Uterus (tissue), 3 donors: ENCODE measurements at regions not wholly inside any gene's neighbourhood (a gene's known extent, or its start where the extent isn't known, plus 50 kb on each side); places are given as distances from the start of the nearest gene placed in this dataset.

Source experiments
- DNase-seq, 2 donors: peaks; one replicate each; pipeline ENCODE4 v3.0.0-alpha.2; 2019 to 2020
- H3K27ac ChIP-seq, 2 donors: fragments of 200-600 bp; sonication (generic); 1 replicate in 1 of 2; 2 replicates in 1 of 2; pipeline ENCODE4 v1.5.1; 2016 to 2018
- H3K27me3 ChIP-seq, 2 donors: fragments of 200-600 bp; sonication (generic); one replicate each; pipeline ENCODE4 v1.5.1; 2018 to 2019; ENCODE audit warnings: control low read depth in 1 of 2
- H3K36me3 ChIP-seq, 2 donors: fragments of 200-600 bp; sonication (generic); one replicate each; pipeline ENCODE4 v1.5.1; 2019; ENCODE audit warnings: control low read depth in 1 of 2
- H3K4me1 ChIP-seq, 2 donors: fragments of 200-600 bp; sonication (generic); one replicate each; pipeline ENCODE4 v1.5.1; 2018 to 2019; ENCODE audit warnings: control low read depth in 1 of 2
- H3K4me3 ChIP-seq, 2 donors: fragments of 200-600 bp; sonication (generic); 1 replicate in 1 of 2; 2 replicates in 1 of 2; pipeline ENCODE4 v1.5.1; 2018 to 2019; ENCODE audit warnings: mild to moderate bottlenecking in 1 of 2
- H3K9me3 ChIP-seq, 2 donors: fragments of 200-600 bp; sonication (generic); one replicate each; pipeline ENCODE4 v1.5.1; 2019; ENCODE audit warnings: control low read depth in 1 of 2
- POLR2A ChIP-seq, 2 donors: fragments of 450-650 bp; IDR thresholded peaks; one replicate each; pipeline ENCODE4 v1.6.1; 2016; ENCODE audit warnings: antibody characterized with exemption in 2 of 2, mild to moderate bottlenecking in 1 of 2, moderate library complexity in 1 of 2
- intact Hi-C: fragments of 100-400 bp; cut with DNase I; formaldehyde crosslinking; loops from one replicate; pipeline ENCODE4 v1.15.1; 2023; ENCODE audit warnings: low total_unique reads
- TF ChIP-seq, protein P1 (sequence below), 4 experiments: fragments of 200-600 bp in 2 of 4; fragments of 450-650 bp in 2 of 4; sonication (generic) in 2 of 4; IDR thresholded peaks; one replicate each; pipeline ENCODE4 v1.5.1; 2016 to 2019; ENCODE audit warnings: antibody characterized with exemption in 4 of 4, mild to moderate bottlenecking in 2 of 4, moderate library complexity in 1 of 4
- donor health status: DM: yes; HTN: yes; CAD: no.

DNA sequence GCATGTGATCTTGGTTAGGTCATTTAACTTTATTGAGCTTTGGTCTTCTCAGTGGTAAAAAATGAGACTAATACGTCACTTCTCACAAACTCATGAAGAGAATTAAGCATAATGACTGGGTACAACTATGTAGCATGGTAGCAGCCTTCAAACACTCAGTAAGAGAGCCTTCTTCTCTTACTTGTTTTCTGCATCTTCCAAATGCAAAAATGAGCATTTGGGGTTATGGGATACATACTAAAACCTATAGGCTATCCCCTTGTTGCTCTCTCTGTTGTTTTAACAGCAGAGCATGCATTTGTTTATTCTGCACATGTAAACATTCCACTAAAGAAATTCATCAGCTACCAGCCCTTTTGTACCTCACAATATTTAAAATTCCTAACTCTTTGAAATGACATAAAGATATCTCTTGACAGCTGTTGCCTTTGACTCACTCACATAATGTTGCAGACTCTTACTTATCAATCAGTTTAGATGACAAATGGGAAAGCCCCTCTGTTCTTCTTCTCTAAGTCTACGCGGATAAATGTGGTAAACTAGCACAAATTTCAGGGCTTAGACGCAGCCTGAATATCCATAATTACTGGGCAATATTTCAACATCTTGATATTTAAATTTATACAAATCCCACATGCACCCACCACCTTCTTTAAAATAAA lies 327.3 kb upstream of the SATB1 start:
- H3K4me3 ChIP-seq: no peak overlapping the region
- no peaks in the 10 kb centered on the region for H3K4me1 ChIP-seq
- intact Hi-C loops: no loop called here

DNA sequence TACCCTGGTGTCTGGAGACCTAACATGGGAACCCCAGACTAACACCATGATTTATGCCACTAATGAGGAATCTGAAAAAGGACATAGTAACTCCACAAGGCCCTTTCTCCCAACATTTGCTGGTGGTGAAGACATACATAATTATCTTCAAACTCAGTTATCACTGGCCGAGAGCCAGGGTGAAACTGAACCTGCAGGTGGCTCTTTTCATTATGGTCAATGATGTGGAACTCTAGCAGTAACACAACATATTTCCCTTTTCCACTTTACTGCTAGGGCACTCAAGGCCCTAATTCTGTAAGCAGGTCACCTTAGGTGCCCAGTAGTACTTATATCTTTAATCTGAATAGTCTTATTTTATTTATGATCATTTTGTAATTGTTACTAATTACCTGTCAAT lies 326.4 kb upstream of the SATB1 start:
- no peak overlapping the region for H3K27ac ChIP-seq
- DNase-seq: no peak
- intact Hi-C loops: no loop called here
- no peak overlapping the region for H3K4me3 ChIP-seq
- no peaks in the 10 kb centered on the region for H3K36me3 ChIP-seq
- no peak for TF ChIP-seq POLR2A (IDR thresholded peaks at IDR 0.05)
- TF ChIP-seq, protein P1, sequence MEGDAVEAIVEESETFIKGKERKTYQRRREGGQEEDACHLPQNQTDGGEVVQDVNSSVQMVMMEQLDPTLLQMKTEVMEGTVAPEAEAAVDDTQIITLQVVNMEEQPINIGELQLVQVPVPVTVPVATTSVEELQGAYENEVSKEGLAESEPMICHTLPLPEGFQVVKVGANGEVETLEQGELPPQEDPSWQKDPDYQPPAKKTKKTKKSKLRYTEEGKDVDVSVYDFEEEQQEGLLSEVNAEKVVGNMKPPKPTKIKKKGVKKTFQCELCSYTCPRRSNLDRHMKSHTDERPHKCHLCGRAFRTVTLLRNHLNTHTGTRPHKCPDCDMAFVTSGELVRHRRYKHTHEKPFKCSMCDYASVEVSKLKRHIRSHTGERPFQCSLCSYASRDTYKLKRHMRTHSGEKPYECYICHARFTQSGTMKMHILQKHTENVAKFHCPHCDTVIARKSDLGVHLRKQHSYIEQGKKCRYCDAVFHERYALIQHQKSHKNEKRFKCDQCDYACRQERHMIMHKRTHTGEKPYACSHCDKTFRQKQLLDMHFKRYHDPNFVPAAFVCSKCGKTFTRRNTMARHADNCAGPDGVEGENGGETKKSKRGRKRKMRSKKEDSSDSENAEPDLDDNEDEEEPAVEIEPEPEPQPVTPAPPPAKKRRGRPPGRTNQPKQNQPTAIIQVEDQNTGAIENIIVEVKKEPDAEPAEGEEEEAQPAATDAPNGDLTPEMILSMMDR (IDR thresholded peaks at IDR 0.05): no peak
- H3K27me3 ChIP-seq: no peaks in the 10 kb centered on the region
- H3K4me1 ChIP-seq: no peaks in the 10 kb centered on the region
- no peaks in the 10 kb centered on the region for H3K9me3 ChIP-seq

More for the DNA sequence above, 327.3 kb upstream of the SATB1 start:
- Histone ChIP-seq H3K27me3 (no peaks in the 10 kb centered on the region), H3K36me3 (no peaks in the 10 kb centered on the region), H3K9me3 (no peaks in the 10 kb centered on the region), H3K27ac (no peak overlapping the region)
- no peak for TF ChIP-seq POLR2A (IDR thresholded peaks at IDR 0.05)
- TF ChIP-seq, protein P1 (IDR thresholded peaks at IDR 0.05): no peak
- DNase-seq: no peak

DNA sequence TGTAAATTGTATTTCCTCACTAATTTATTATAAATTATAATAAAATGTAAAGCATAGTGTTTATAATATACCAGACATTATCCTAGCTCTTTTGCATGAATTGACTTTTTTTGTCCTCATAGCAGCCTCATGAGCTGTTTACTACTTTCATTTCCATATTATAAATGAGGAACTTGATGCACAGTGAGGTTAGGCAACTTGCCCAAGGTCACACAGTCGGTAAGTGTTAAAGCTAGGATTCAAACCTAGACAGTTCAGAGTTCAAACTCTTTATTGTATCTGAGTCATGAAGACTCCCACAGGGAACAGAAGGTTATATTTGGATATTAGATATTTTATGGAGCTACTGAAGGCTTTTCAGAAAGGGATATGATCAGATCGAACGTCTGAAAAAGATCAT lies 322.2 kb upstream of the SATB1 start:
- no peak for DNase-seq
- H3K9me3 ChIP-seq: no peaks in the 10 kb centered on the region
- intact Hi-C loops: no loop called here
- H3K4me1 ChIP-seq: no peaks in the 10 kb centered on the region
- H3K36me3 ChIP-seq: no peaks in the 10 kb centered on the region
- no peak overlapping the region for H3K27ac ChIP-seq
- H3K27me3 ChIP-seq: no peaks in the 10 kb centered on the region
- TF ChIP-seq, protein P1 (IDR thresholded peaks at IDR 0.05): no peak
- no peak for TF ChIP-seq POLR2A (IDR thresholded peaks at IDR 0.05)
- H3K4me3 ChIP-seq: no peak overlapping the region

DNA sequence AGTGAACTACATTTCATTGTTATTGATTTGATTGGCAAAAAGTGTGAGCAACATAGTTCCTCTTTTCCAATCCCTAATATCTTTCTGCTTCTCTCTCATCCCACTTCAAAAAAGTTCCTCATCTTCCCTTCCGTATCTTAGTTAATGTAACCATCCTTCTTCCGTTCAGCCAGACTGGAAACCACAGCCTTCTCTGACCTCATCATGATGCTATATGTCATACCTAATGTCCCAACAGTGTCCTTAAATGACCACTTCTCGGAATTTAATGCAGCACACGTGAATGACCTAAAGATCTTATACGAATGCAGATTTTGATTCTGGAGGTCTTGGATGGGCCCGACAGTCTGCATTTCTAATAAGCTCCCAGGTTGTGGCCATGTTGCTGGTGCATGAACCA lies 320.3 kb upstream of the SATB1 start:
- H3K36me3 ChIP-seq: no peaks in the 10 kb centered on the region
- H3K9me3 ChIP-seq: no peaks in the 10 kb centered on the region
- TF ChIP-seq POLR2A (IDR thresholded peaks at IDR 0.05): no peak
- TF ChIP-seq, protein P1 (IDR thresholded peaks at IDR 0.05): no peak
- no peaks in the 10 kb centered on the region for H3K4me1 ChIP-seq
- no peak for DNase-seq
- no peak overlapping the region for H3K4me3 ChIP-seq
- intact Hi-C loops: no loop called here
- no peak overlapping the region for H3K27ac ChIP-seq
- no peaks in the 10 kb centered on the region for H3K27me3 ChIP-seq

DNA sequence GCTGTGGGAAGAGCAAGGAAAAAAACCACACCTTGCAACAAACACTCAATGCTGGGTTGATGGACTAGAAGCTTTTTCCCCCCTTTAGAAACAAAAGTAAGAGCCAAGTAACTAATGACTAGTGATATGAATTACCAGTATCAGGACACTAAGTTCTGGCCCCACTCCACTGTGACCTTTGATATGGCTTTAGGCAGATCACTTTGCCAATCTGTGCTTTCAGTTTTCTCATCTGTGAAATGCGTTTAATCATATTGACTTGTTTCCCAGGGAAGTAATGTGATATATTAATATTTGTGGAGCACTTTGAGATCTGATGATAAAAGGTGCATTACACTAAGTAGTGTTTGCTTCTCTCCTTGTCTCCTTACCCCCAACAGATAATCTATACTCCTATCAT lies 319.3 kb upstream of the SATB1 start:
- Histone ChIP-seq H3K4me1 (no peaks in the 10 kb centered on the region), H3K27me3 (no peaks in the 10 kb centered on the region), H3K36me3 (no peaks in the 10 kb centered on the region), H3K4me3 (no peak overlapping the region), H3K9me3 (no peaks in the 10 kb centered on the region), H3K27ac (no peak overlapping the region)
- no peak for DNase-seq
- TF ChIP-seq POLR2A (IDR thresholded peaks at IDR 0.05): no peak
- TF ChIP-seq, protein P1 (IDR thresholded peaks at IDR 0.05): no peak
- intact Hi-C loops: no loop called here
